Head of caudate nucleus (tissue), 42 donors: ENCODE measurements at regions not wholly inside any gene's neighbourhood (a gene's known extent, or its start where the extent isn't known, plus 50 kb on each side); places are given as distances from the start of the nearest gene placed in this dataset.
"Not testable (repeated sequence)": the region's sequence is repeated elsewhere in the genome, so short reads cannot be mapped to it uniquely, and the experiment has no call there.

Experiments
- DNase-seq, 42 donors: peaks; one replicate each; pipeline versions ENCODE4 v3.0.0 to v3.0.0-alpha.2; 2020 to 2021; ENCODE audit warnings: mixed read lengths in 7 of 42
- intact Hi-C: fragments of 100-400 bp; cut with DNase I; formaldehyde crosslinking; loops from one replicate; pipeline ENCODE4 v1.15.0; 2022

- no peak for DNase-seq
- intact Hi-C loops, result no loop called here
These were observed 156.1 kb upstream of the EOLA2 start for GRCh38 chrX:150094375-150094774.

GRCh38 chrX:150094996-150095395, 156.7 kb upstream of the EOLA2 start:
- no peak for DNase-seq
- intact Hi-C loops, result no loop called here

GRCh38 chrX:150099316-150099715, 161.0 kb upstream of the EOLA2 start:
- intact Hi-C loops, result no loop called here
- DNase-seq, result no peak

- intact Hi-C loops, result no loop called here
- no peak for DNase-seq
These were observed 162.0 kb upstream of the EOLA2 start for GRCh38 chrX:150100261-150100660.

- no peak for DNase-seq
- intact Hi-C loops, result no loop called here
These were observed 180.2 kb upstream of the EOLA2 start for GRCh38 chrX:150118476-150118875.

- DNase-seq, result no peak
- intact Hi-C loops, result no loop called here
These were observed 181.0 kb upstream of the EOLA2 start for GRCh38 chrX:150119323-150119722.

GRCh38 chrX:150125045-150125444, 186.8 kb upstream of the EOLA2 start:
- intact Hi-C loops, DNase-seq: not testable (repeated sequence)

GRCh38 chrX:150127216-150127615, 188.9 kb upstream of the EOLA2 start:
- intact Hi-C loops, result no loop called here
- DNase-seq, result no peak

- no peak for DNase-seq
These were observed 205.6 kb upstream of the EOLA2 start for GRCh38 chrX:150143721-150144440.

GRCh38 chrX:150146271-150146896, 208.1 kb upstream of the EOLA2 start:
- no peak for DNase-seq
- intact Hi-C loops, result no loop called here

More at GRCh38 chrX:150143721-150144440, 205.6 kb upstream of the EOLA2 start:
- intact Hi-C loops, result no loop called here

- no peak for DNase-seq
- intact Hi-C loops, result no loop called here
These were observed 210.7 kb upstream of the EOLA2 start for GRCh38 chrX:150148749-150149672.

GRCh38 chrX:150150076-150150779, 211.9 kb upstream of the EOLA2 start:
- intact Hi-C loops, result no loop called here
- no peak for DNase-seq

GRCh38 chrX:150150780-150151125, 212.4 kb upstream of the MAMLD1 start:
- DNase-seq, result no peak
- intact Hi-C loops, result no loop called here

GRCh38 chrX:150152036-150152435, 211.1 kb upstream of the MAMLD1 start:
- intact Hi-C loops, result no loop called here
- no peak for DNase-seq

- intact Hi-C loops, result no loop called here
- DNase-seq, result no peak
These were observed 210.6 kb upstream of the MAMLD1 start for GRCh38 chrX:150152546-150152945.

GRCh38 chrX:150155436-150156035, 207.6 kb upstream of the MAMLD1 start:
- intact Hi-C loops, result no loop called here
- no peak for DNase-seq

GRCh38 chrX:150156615-150157014, 206.5 kb upstream of the MAMLD1 start:
- intact Hi-C loops, result no loop called here
- DNase-seq, result no peak

- intact Hi-C loops, result no loop called here
- no peak for DNase-seq
These were observed 205.8 kb upstream of the MAMLD1 start for GRCh38 chrX:150157291-150157690.
